T-helper 17 cell (primary cell): ENCODE measurements at regions not wholly inside any gene's neighbourhood (a gene's known extent, or its start where the extent isn't known, plus 50 kb on each side); places are given as distances from the start of the nearest gene placed in this dataset.

ENCODE experiments used
- ATAC-seq: fragments of 150-1000 bp; cut with Tn5 transposase; 2 replicates; pipeline ENCODE4 v1.10.0; 2021; ENCODE audit warnings: mild to moderate bottlenecking, moderate library complexity
- DNase-seq, 3 donors: peaks; one replicate each; pipeline versions ENCODE4 v3.0.0 to v3.0.0-alpha.2; 2020 to 2021
- H3K9me3 ChIP-seq: one replicate; pipeline ENCODE4 v1.7.0; 2013; ENCODE audit warnings: low read length, mild to moderate bottlenecking; ENCODE audit not compliant: control insufficient read depth, poor library complexity, severe bottlenecking
- H3K27ac Mint-ChIP-seq: one replicate; pipeline ENCODE4 v1.8.0; 2022; ENCODE audit warnings: mild to moderate bottlenecking, moderate library complexity, mixed read lengths
- H3K27me3 Mint-ChIP-seq: one replicate; pipeline ENCODE4 v1.8.0; 2022; ENCODE audit warnings: mixed read lengths
- H3K36me3 Mint-ChIP-seq: one replicate; pipeline ENCODE4 v1.8.0; 2022; ENCODE audit warnings: low read depth, mixed read lengths
- H3K4me1 Mint-ChIP-seq: one replicate; pipeline ENCODE4 v1.8.0; 2022; ENCODE audit warnings: mild to moderate bottlenecking, mixed read lengths
- H3K4me3 Mint-ChIP-seq: one replicate; pipeline ENCODE4 v1.8.0; 2022; ENCODE audit warnings: mild to moderate bottlenecking, moderate library complexity, mixed read lengths

- H3K4me3 Mint-ChIP-seq: no peak overlapping the region
- no peak for DNase-seq
- H3K9me3 ChIP-seq: no peaks in the 10 kb centered on the region
- peaks cover 3% of the 10 kb centered on the region for H3K36me3 Mint-ChIP-seq
- H3K27ac Mint-ChIP-seq: no peak overlapping the region
- peaks cover 16% of the 10 kb centered on the region for H3K27me3 Mint-ChIP-seq
- no peak for ATAC-seq
- peaks cover 9% of the 10 kb centered on the region for H3K4me1 Mint-ChIP-seq
Observed at GRCh38 chr5:40030661-40031060, 605.9 kb upstream of the DAB2 start.

- Mint-ChIP-seq H3K36me3 (peaks cover 3% of the 10 kb centered on the region), H3K4me3 (no peak overlapping the region), H3K27me3 (peaks cover 16% of the 10 kb centered on the region), H3K4me1 (peaks cover 9% of the 10 kb centered on the region), H3K27ac (no peak overlapping the region)
- no peak for ATAC-seq
- no peaks in the 10 kb centered on the region for H3K9me3 ChIP-seq
- no peak for DNase-seq
Observed at GRCh38 chr5:40029711-40030495, 605.1 kb upstream of the DAB2 start.

GRCh38 chr5:40027400-40027799 is 602.6 kb upstream of the DAB2 start:
- Mint-ChIP-seq H3K27me3 (peaks cover 16% of the 10 kb centered on the region), H3K4me3 (no peak overlapping the region), H3K27ac (no peak overlapping the region), H3K36me3 (peaks cover 3% of the 10 kb centered on the region), H3K4me1 (peaks cover 3% of the 10 kb centered on the region)
- DNase-seq (no peak), ATAC-seq (no peak)
- H3K9me3 ChIP-seq: no peaks in the 10 kb centered on the region

- no peak for DNase-seq
- no peak for ATAC-seq
- H3K27me3 Mint-ChIP-seq: peaks cover 11% of the 10 kb centered on the region
- H3K27ac Mint-ChIP-seq: no peak overlapping the region
- H3K4me1 Mint-ChIP-seq: peaks cover 6% of the 10 kb centered on the region
- H3K36me3 Mint-ChIP-seq: peaks cover 3% of the 10 kb centered on the region
- no peaks in the 10 kb centered on the region for H3K9me3 ChIP-seq
- H3K4me3 Mint-ChIP-seq: no peak overlapping the region
Observed at GRCh38 chr5:40025586-40025985, 600.8 kb upstream of the DAB2 start.

- ATAC-seq (no peak), DNase-seq (no peak)
- Mint-ChIP-seq H3K4me1 (peaks cover 3% of the 10 kb centered on the region), H3K36me3 (no peaks in the 10 kb centered on the region), H3K27ac (no peak overlapping the region), H3K27me3 (no peaks in the 10 kb centered on the region), H3K4me3 (no peak overlapping the region)
- no peaks in the 10 kb centered on the region for H3K9me3 ChIP-seq
Observed at GRCh38 chr5:40022057-40022456, 597.3 kb upstream of the DAB2 start.

GRCh38 chr5:40021007-40021406 is 596.2 kb upstream of the DAB2 start:
- Mint-ChIP-seq H3K27ac (no peak overlapping the region), H3K4me1 (peaks cover 3% of the 10 kb centered on the region), H3K4me3 (no peak overlapping the region), H3K27me3 (no peaks in the 10 kb centered on the region), H3K36me3 (no peaks in the 10 kb centered on the region)
- ATAC-seq (no peak), DNase-seq (no peak)
- H3K9me3 ChIP-seq: no peaks in the 10 kb centered on the region

- no peaks in the 10 kb centered on the region for H3K9me3 ChIP-seq
- no peak overlapping the region for H3K27ac Mint-ChIP-seq
- H3K36me3 Mint-ChIP-seq: peaks cover 2% of the 10 kb centered on the region
- H3K4me3 Mint-ChIP-seq: no peak overlapping the region
- no peak for DNase-seq
- peaks cover 4% of the 10 kb centered on the region for H3K27me3 Mint-ChIP-seq
- no peak for ATAC-seq
- peaks cover 3% of the 10 kb centered on the region for H3K4me1 Mint-ChIP-seq
Observed at GRCh38 chr5:40017918-40018317, 593.1 kb upstream of the DAB2 start.

GRCh38 chr5:40017135-40017534 is 592.4 kb upstream of the DAB2 start:
- no peak for ATAC-seq
- Mint-ChIP-seq H3K4me1 (peaks cover 3% of the 10 kb centered on the region), H3K4me3 (no peak overlapping the region), H3K27me3 (peaks cover 4% of the 10 kb centered on the region), H3K36me3 (peaks cover 2% of the 10 kb centered on the region), H3K27ac (no peak overlapping the region)
- no peaks in the 10 kb centered on the region for H3K9me3 ChIP-seq
- DNase-seq: no peak

GRCh38 chr5:40010436-40010835 is 585.7 kb upstream of the DAB2 start:
- Mint-ChIP-seq H3K4me1 (no peaks in the 10 kb centered on the region), H3K4me3 (no peak overlapping the region), H3K27ac (no peak overlapping the region), H3K36me3 (peaks cover 2% of the 10 kb centered on the region), H3K27me3 (peaks cover 4% of the 10 kb centered on the region)
- DNase-seq: no peak
- ATAC-seq: no peak
- no peaks in the 10 kb centered on the region for H3K9me3 ChIP-seq

- Mint-ChIP-seq H3K27ac (no peak overlapping the region), H3K36me3 (no peaks in the 10 kb centered on the region), H3K4me1 (no peaks in the 10 kb centered on the region), H3K27me3 (no peaks in the 10 kb centered on the region), H3K4me3 (no peak overlapping the region)
- no peaks in the 10 kb centered on the region for H3K9me3 ChIP-seq
- DNase-seq: no peak
- ATAC-seq: no peak
Observed at GRCh38 chr5:40006260-40006659, 581.5 kb upstream of the DAB2 start.

- no peak for ATAC-seq
Observed at GRCh38 chr5:40001796-40002195, 577.0 kb upstream of the DAB2 start.

GRCh38 chr5:39998518-39998917 is 573.7 kb upstream of the DAB2 start:
- H3K27ac Mint-ChIP-seq: no peak overlapping the region

More at GRCh38 chr5:40001796-40002195, 577.0 kb upstream of the DAB2 start:
- no peak overlapping the region for H3K4me3 Mint-ChIP-seq
- DNase-seq: no peak
- H3K27ac Mint-ChIP-seq: no peak overlapping the region
- H3K27me3 Mint-ChIP-seq: no peaks in the 10 kb centered on the region
- H3K36me3 Mint-ChIP-seq: no peaks in the 10 kb centered on the region
- H3K4me1 Mint-ChIP-seq: no peaks in the 10 kb centered on the region
- H3K9me3 ChIP-seq: no peaks in the 10 kb centered on the region

GRCh38 chr5:39995990-39996389 is 571.2 kb upstream of the DAB2 start:
- no peaks in the 10 kb centered on the region for H3K36me3 Mint-ChIP-seq
- no peaks in the 10 kb centered on the region for H3K9me3 ChIP-seq
- ATAC-seq: no peak
- no peak overlapping the region for H3K4me3 Mint-ChIP-seq
- H3K4me1 Mint-ChIP-seq: no peaks in the 10 kb centered on the region
- H3K27ac Mint-ChIP-seq: no peak overlapping the region
- DNase-seq: no peak
- H3K27me3 Mint-ChIP-seq: no peaks in the 10 kb centered on the region

More at GRCh38 chr5:39998518-39998917, 573.7 kb upstream of the DAB2 start:
- no peak for DNase-seq
- ATAC-seq: no peak
- H3K9me3 ChIP-seq: no peaks in the 10 kb centered on the region
- Mint-ChIP-seq H3K27me3 (no peaks in the 10 kb centered on the region), H3K4me3 (no peak overlapping the region), H3K36me3 (no peaks in the 10 kb centered on the region), H3K4me1 (no peaks in the 10 kb centered on the region)

GRCh38 chr5:39992617-39993202 is 567.9 kb upstream of the DAB2 start:
- Mint-ChIP-seq H3K36me3 (no peaks in the 10 kb centered on the region), H3K27ac (no peak overlapping the region), H3K4me3 (no peak overlapping the region), H3K4me1 (no peaks in the 10 kb centered on the region), H3K27me3 (peaks cover 6% of the 10 kb centered on the region)
- no peaks in the 10 kb centered on the region for H3K9me3 ChIP-seq
- ATAC-seq (no peak), DNase-seq (no peak)
